ENCODE measurements at regions not wholly inside any gene's neighbourhood (a gene's known extent, or its start where the extent isn't known, plus 50 kb on each side); places are given as distances from the start of the nearest gene placed in this dataset.

- TF ChIP-seq CTCF (IDR thresholded peaks at IDR 0.05) (no peak), EZH2 (IDR thresholded peaks at IDR 0.05) (no peak), EZH2phosphoT487 (IDR thresholded peaks at IDR 0.05) (no peak)
Observed at GRCh38 chr15:87675271-87675670, 581.3 kb downstream of the NTRK3 start.

Measured in neural progenitor cell (in vitro differentiated cells).